Activated naive CD8-positive, alpha-beta T cell treated with anti-CD3 and anti-CD28 coated beads for 36 hours (primary cell): ENCODE measurements at regions not wholly inside any gene's neighbourhood (a gene's known extent, or its start where the extent isn't known, plus 50 kb on each side); places are given as distances from the start of the nearest gene placed in this dataset.
"Not testable (repeated sequence)": the region's sequence is repeated elsewhere in the genome, so short reads cannot be mapped to it uniquely, and the experiment has no call there.

Experiments used
- DNase-seq: peaks from one replicate; pipeline ENCODE4 v3.0.0; 2021
- H3K27ac Mint-ChIP-seq: one replicate; pipeline ENCODE4 v1.8.0; 2022; ENCODE audit warnings: mild to moderate bottlenecking, moderate library complexity, mixed read lengths
- H3K27me3 Mint-ChIP-seq: one replicate; pipeline ENCODE4 v1.8.0; 2022; ENCODE audit warnings: mild to moderate bottlenecking, mixed read lengths
- H3K36me3 Mint-ChIP-seq: one replicate; pipeline ENCODE4 v1.8.0; 2021; ENCODE audit warnings: mild to moderate bottlenecking, mixed read lengths
- H3K4me1 Mint-ChIP-seq: one replicate; pipeline ENCODE4 v1.8.0; 2021; ENCODE audit warnings: mixed read lengths
- H3K4me3 Mint-ChIP-seq: one replicate; pipeline ENCODE4 v1.8.0; 2022; ENCODE audit warnings: mild to moderate bottlenecking, moderate library complexity, mixed read lengths
- H3K9me3 Mint-ChIP-seq: one replicate; pipeline ENCODE4 v1.8.0; 2022; ENCODE audit warnings: mixed read lengths

DNA sequence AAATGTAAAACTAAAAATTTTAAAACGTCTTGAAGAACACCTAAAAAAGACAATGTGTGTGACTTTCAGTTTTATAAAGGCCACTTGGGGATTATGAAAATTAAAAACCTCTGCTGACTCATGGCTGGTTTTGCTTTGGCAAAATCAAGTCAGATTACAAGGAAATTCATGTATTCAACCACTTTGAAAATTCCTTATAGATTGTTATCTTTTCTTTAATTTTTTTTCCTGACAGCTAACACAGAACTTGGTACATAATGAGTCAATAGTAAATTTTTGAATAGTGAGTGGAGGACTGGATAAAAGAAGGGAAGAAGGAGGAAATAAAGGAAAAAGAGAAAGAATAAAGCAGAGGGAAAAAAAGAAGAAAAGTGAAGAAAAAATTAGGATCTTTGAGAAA is 1774.7 kb upstream of the ACO1 start:
- no peak overlapping the region for H3K27ac Mint-ChIP-seq
- H3K4me1 Mint-ChIP-seq, result no peaks in the 10 kb centered on the region
- H3K4me3 Mint-ChIP-seq, result no peak overlapping the region
- H3K27me3 Mint-ChIP-seq, result no peaks in the 10 kb centered on the region
- H3K36me3 Mint-ChIP-seq, result no peaks in the 10 kb centered on the region
- H3K9me3 Mint-ChIP-seq, result no peaks in the 10 kb centered on the region
- no peak for DNase-seq

GRCh38 chr9:30616782-30617181 is 1767.7 kb upstream of the ACO1 start:
- H3K4me1 Mint-ChIP-seq, H3K36me3 Mint-ChIP-seq, DNase-seq, H3K4me3 Mint-ChIP-seq, H3K27me3 Mint-ChIP-seq, H3K9me3 Mint-ChIP-seq, H3K27ac Mint-ChIP-seq: not testable (repeated sequence)

DNA sequence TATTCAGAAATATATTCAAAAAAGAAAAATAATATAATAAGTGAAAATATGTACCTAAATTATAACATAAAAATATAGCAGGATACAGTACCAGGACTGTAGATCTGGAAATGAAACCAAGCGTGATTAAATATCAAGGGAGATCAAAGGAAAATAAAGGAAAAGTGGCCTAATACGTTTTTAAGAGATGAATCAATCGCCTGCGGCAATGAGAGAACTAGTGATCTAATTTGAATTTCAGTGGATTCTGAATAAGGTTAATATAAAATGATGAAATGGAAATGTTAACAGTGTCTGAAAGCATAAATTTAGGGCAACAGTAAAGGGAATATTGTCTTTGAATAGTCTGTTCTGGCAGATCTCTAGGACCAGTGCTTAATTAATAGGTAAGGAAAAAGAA is 1761.9 kb upstream of the ACO1 start:
- Mint-ChIP-seq H3K4me1 (no peaks in the 10 kb centered on the region), H3K9me3 (no peaks in the 10 kb centered on the region), H3K27me3 (no peaks in the 10 kb centered on the region), H3K36me3 (no peaks in the 10 kb centered on the region), H3K27ac (no peak overlapping the region), H3K4me3 (no peak overlapping the region)
- no peak for DNase-seq

GRCh38 chr9:30628915-30629567 is 1755.4 kb upstream of the ACO1 start:
- H3K36me3 Mint-ChIP-seq, result no peaks in the 10 kb centered on the region
- no peak overlapping the region for H3K4me3 Mint-ChIP-seq
- no peaks in the 10 kb centered on the region for H3K4me1 Mint-ChIP-seq
- H3K27me3 Mint-ChIP-seq, result no peaks in the 10 kb centered on the region
- no peaks in the 10 kb centered on the region for H3K9me3 Mint-ChIP-seq
- no peak overlapping the region for H3K27ac Mint-ChIP-seq
- DNase-seq, result no peak

DNA sequence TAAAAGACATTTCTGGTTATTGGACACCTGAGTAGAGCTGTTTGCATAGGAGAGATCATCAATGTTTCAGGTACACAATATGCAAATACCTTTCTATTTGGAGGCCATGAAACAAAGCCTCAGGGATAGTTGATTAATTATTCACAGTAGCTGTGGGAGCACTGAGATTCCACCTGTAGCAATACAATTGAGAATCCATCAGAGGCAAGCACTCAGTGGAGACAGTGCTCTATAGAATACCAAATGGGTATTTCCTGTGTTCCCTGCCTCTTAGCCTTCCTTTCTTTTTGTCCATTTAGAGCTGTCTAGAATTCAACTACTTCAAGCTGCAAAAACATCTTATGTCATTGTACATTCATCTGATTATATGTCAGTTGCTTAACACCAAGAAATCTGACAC is 1754.0 kb upstream of the ACO1 start:
- Mint-ChIP-seq H3K36me3 (no peaks in the 10 kb centered on the region), H3K27me3 (no peaks in the 10 kb centered on the region), H3K4me3 (no peak overlapping the region), H3K27ac (no peak overlapping the region), H3K9me3 (no peaks in the 10 kb centered on the region), H3K4me1 (no peaks in the 10 kb centered on the region)
- no peak for DNase-seq

GRCh38 chr9:30646639-30647038 is 1737.8 kb upstream of the ACO1 start:
- not testable (repeated sequence) for H3K27ac Mint-ChIP-seq, H3K36me3 Mint-ChIP-seq, H3K4me1 Mint-ChIP-seq, DNase-seq, H3K9me3 Mint-ChIP-seq, H3K27me3 Mint-ChIP-seq, H3K4me3 Mint-ChIP-seq

DNA sequence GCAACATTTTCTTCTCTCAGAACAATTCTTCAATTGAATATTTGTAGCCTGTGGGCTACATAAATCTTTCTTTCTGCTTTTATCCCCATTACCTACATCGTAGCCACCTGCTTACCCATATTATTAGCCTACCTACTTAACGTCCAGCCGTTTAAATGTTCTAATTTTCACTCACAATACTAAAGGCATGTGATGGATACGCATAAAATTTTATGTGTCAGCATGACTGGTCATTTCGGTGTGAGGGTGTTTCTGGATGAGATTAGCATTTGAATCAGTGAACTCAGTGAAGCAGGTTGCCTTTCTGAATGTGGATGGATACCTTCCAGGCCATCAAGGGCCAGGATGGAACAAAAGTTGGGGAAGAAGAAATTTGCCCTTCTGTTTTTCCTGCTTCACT is 1722.5 kb upstream of the ACO1 start:
- Mint-ChIP-seq H3K27ac (no peak overlapping the region), H3K9me3 (no peaks in the 10 kb centered on the region), H3K27me3 (no peaks in the 10 kb centered on the region), H3K4me3 (no peak overlapping the region), H3K36me3 (no peaks in the 10 kb centered on the region), H3K4me1 (no peaks in the 10 kb centered on the region)
- DNase-seq, result no peak

DNA sequence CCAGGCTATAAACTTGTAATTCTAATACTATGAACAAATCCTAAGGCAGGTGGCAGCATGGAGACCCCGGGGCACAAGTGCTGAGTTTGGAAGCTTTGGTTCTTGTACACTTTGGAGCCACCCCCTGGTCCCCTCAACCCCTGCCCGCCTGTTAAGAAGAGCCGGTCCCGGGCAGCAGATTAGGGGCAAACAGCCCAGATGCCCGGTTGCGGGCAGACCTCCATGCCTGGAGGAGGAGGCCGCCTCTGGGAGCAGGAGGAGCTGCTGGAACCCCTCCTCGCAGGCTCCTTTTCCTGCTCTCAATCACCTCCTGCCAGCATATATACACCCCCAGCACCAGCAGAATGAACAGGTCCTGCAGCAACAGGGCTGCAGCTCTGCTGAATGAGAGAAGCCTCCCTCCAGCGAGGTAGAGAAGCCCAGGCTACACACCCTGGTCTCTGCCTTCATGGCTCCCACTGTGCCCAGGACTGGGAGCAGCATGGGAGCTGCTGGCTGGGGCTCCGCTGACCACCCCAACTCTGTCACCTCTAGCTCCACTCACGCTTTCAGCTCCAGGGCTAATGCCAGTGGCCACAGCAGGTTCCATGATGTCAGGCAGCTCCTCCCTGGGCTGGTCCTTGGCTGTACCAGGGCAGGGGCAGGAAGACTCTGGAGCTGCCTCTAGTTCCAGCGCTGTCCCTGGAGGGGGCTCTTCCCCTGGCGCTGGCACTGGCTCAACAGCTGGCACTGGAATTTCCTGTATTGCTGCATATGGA is 1713.5 kb upstream of the ACO1 start:
- no peak overlapping the region for H3K27ac Mint-ChIP-seq
- no peak for DNase-seq
- no peak overlapping the region for H3K4me3 Mint-ChIP-seq
- no peaks in the 10 kb centered on the region for H3K4me1 Mint-ChIP-seq
- H3K9me3 Mint-ChIP-seq, result no peaks in the 10 kb centered on the region
- H3K36me3 Mint-ChIP-seq, result no peaks in the 10 kb centered on the region
- no peaks in the 10 kb centered on the region for H3K27me3 Mint-ChIP-seq

DNA sequence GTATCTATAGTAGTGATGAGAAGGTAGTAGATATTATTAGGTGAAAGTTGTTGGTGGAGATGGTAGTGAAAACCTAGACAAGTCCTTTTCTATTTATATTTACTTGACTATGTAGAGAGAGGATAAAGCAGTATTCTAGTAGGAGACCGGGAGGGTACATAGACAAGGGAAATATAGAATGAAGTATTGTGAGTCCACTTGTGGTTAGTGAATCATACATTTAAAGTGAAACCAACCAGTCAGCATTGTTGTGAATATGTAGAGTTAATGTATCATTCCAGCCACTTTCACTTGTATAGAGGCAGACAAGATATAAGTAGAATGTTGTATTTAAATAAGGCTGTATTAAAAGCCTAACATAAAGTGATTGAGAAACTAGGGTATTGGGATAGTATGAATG is 1711.3 kb upstream of the ACO1 start:
- Mint-ChIP-seq H3K27ac (no peak overlapping the region), H3K9me3 (no peaks in the 10 kb centered on the region), H3K36me3 (no peaks in the 10 kb centered on the region), H3K4me3 (no peak overlapping the region), H3K27me3 (no peaks in the 10 kb centered on the region), H3K4me1 (no peaks in the 10 kb centered on the region)
- DNase-seq, result no peak

DNA sequence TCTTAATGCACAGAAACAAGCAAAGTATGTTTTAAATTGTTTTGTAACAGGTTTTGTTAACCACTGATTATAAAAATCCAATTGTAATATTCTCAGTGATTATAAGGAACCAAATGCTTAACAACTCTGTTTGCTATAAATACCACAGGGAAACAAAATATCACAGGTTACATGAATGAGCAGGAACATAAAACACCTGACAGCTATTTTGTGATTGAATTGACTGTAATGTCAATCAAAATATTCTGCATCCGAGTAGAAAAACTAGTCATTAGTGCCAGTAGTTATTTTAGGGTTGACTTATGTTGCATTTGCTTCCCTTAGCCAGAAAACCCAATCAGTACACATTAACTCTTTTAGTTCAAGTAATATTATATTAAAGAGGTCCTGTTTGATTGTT is 1707.8 kb upstream of the ACO1 start:
- Mint-ChIP-seq H3K4me1 (no peaks in the 10 kb centered on the region), H3K36me3 (no peaks in the 10 kb centered on the region), H3K4me3 (no peak overlapping the region), H3K9me3 (no peaks in the 10 kb centered on the region), H3K27ac (no peak overlapping the region), H3K27me3 (no peaks in the 10 kb centered on the region)
- DNase-seq, result no peak

GRCh38 chr9:30677221-30677620 is 1707.2 kb upstream of the ACO1 start:
- no peaks in the 10 kb centered on the region for H3K9me3 Mint-ChIP-seq
- no peaks in the 10 kb centered on the region for H3K4me1 Mint-ChIP-seq
- DNase-seq, result no peak
- no peaks in the 10 kb centered on the region for H3K27me3 Mint-ChIP-seq
- no peak overlapping the region for H3K4me3 Mint-ChIP-seq
- H3K36me3 Mint-ChIP-seq, result no peaks in the 10 kb centered on the region
- no peak overlapping the region for H3K27ac Mint-ChIP-seq

- DNase-seq, result no peak
- H3K9me3 Mint-ChIP-seq, result peaks cover 6% of the 10 kb centered on the region
- H3K4me1 Mint-ChIP-seq, result no peaks in the 10 kb centered on the region
- no peak overlapping the region for H3K4me3 Mint-ChIP-seq
- no peaks in the 10 kb centered on the region for H3K36me3 Mint-ChIP-seq
- no peak overlapping the region for H3K27ac Mint-ChIP-seq
- H3K27me3 Mint-ChIP-seq, result no peaks in the 10 kb centered on the region
Measured at GRCh38 chr9:30688801-30689200, 1695.6 kb upstream of the ACO1 start.

DNA sequence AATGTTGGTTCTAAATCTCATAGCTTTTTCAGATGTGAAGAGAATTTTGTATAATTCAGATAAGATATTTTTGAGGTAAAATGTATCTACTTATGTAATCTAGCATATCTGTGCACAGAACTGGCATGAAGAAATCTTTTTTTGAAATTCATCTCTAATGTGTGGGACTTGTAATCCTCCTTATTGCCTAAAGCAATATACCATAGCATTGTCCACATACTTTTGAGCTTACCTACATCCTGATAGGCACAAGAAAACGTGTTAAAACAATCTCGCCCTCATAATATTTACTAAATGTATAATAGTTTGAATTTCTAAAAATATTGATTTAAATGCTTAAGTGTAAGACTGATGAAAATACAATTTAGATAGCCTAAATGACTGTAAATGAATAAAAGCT is 1686.5 kb upstream of the ACO1 start:
- Mint-ChIP-seq H3K27me3 (peaks cover 3% of the 10 kb centered on the region), H3K36me3 (no peaks in the 10 kb centered on the region), H3K4me1 (no peaks in the 10 kb centered on the region), H3K9me3 (no peaks in the 10 kb centered on the region), H3K27ac (no peak overlapping the region), H3K4me3 (no peak overlapping the region)
- no peak for DNase-seq

DNA sequence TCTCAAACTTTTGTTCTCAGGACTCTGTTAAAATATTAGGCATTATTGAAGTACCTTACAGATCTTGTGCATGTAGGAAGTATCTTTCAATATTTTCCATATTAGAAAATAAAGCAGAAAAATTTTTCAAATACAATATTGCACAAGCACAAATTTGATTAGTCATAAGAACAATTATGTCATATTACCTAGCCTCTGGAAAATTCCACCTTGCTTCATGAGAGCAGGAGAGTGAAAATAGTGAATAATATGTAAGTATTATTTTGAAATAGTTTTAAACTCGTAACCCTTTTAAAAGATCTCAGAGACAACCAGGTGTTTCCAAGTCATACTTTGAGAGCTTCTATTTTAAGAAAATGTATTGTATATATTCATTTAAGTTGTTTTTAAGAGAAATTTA is 1672.9 kb upstream of the ACO1 start:
- no peaks in the 10 kb centered on the region for H3K9me3 Mint-ChIP-seq
- no peak overlapping the region for H3K27ac Mint-ChIP-seq
- H3K4me1 Mint-ChIP-seq, result no peaks in the 10 kb centered on the region
- DNase-seq, result no peak
- H3K4me3 Mint-ChIP-seq, result no peak overlapping the region
- no peaks in the 10 kb centered on the region for H3K27me3 Mint-ChIP-seq
- no peaks in the 10 kb centered on the region for H3K36me3 Mint-ChIP-seq

- no peak for DNase-seq
- Mint-ChIP-seq H3K4me1 (no peaks in the 10 kb centered on the region), H3K4me3 (no peak overlapping the region), H3K9me3 (no peaks in the 10 kb centered on the region), H3K27me3 (no peaks in the 10 kb centered on the region), H3K36me3 (no peaks in the 10 kb centered on the region), H3K27ac (no peak overlapping the region)
Measured at GRCh38 chr9:30713243-30713642, 1671.2 kb upstream of the ACO1 start.

- H3K27me3 Mint-ChIP-seq, result no peaks in the 10 kb centered on the region
- no peak overlapping the region for H3K27ac Mint-ChIP-seq
- no peak for DNase-seq
- H3K4me1 Mint-ChIP-seq, result no peaks in the 10 kb centered on the region
- H3K36me3 Mint-ChIP-seq, result no peaks in the 10 kb centered on the region
- H3K4me3 Mint-ChIP-seq, result no peak overlapping the region
- H3K9me3 Mint-ChIP-seq, result no peaks in the 10 kb centered on the region
Measured at GRCh38 chr9:30714389-30714788, 1670.1 kb upstream of the ACO1 start.
